ENCODE measurements at regions not wholly inside any gene's neighbourhood (a gene's known extent, or its start where the extent isn't known, plus 50 kb on each side); places are given as distances from the start of the nearest gene placed in this dataset.

DNA sequence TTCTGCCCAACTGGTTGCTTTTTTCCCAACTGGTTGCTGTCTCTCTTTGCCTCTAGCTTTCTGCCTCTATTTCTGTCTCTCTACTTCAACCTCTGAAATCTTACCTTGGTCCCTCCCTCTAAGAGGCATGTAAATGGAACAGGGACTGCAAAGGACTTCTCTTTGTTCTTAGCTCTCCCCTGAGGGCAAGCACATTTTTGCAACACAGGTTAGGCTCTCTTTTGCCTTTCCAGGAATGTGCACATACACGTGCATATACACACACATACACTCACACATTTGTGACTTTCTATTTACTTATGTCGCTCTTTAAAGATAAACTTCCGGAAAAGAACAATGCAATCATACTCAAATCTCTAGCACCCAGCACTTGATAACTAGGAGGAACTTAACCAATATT, 262.6 kb upstream of the DDX18 start:
- Histone ChIP-seq H3K27me3 (replicated peaks) (no peaks in the 10 kb centered on the region), H3K36me3 (replicated peaks) (no peaks in the 10 kb centered on the region), H3K4me3 (ENCODE audit: low read depth, low read length) (no peak overlapping the region), H3K27ac (no peak overlapping the region)
- no peak for DNase-seq
- TF ChIP-seq, protein P1, sequence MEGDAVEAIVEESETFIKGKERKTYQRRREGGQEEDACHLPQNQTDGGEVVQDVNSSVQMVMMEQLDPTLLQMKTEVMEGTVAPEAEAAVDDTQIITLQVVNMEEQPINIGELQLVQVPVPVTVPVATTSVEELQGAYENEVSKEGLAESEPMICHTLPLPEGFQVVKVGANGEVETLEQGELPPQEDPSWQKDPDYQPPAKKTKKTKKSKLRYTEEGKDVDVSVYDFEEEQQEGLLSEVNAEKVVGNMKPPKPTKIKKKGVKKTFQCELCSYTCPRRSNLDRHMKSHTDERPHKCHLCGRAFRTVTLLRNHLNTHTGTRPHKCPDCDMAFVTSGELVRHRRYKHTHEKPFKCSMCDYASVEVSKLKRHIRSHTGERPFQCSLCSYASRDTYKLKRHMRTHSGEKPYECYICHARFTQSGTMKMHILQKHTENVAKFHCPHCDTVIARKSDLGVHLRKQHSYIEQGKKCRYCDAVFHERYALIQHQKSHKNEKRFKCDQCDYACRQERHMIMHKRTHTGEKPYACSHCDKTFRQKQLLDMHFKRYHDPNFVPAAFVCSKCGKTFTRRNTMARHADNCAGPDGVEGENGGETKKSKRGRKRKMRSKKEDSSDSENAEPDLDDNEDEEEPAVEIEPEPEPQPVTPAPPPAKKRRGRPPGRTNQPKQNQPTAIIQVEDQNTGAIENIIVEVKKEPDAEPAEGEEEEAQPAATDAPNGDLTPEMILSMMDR (IDR thresholded peaks at IDR 0.05; ENCODE audit: low read depth, low read length, missing control alignments): no peak
- in situ Hi-C loops (cut with HindIII; ENCODE audit: low pct_ligation_motif_present, low sequenced_read_pairs): no loop called here

DNA sequence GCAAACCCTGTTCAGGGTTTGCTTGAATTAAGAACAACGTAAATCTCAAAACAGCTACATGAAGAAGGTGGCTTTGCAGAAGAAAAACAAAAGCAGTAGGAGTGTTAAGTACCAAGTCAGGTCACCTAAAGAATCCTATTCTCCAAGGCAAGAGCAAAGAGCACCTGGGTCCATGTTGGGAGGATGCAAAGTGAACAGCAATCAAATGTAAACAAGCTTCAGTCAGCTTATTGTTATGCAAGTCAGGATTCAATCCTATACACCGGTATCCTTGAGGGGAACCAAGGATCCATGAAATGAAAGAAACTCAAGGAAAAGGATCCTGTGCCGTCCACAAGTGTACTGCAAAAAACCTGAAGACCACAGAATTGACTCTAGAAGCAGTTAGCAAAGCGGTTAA, 261.0 kb upstream of the DDX18 start:
- TF ChIP-seq, protein P1 (IDR thresholded peaks at IDR 0.05; ENCODE audit: low read depth, low read length, missing control alignments): no peak
- Histone ChIP-seq H3K4me3 (ENCODE audit: low read depth, low read length) (no peak overlapping the region), H3K27ac (no peak overlapping the region), H3K36me3 (replicated peaks) (no peaks in the 10 kb centered on the region), H3K27me3 (replicated peaks) (no peaks in the 10 kb centered on the region)
- DNase-seq: no peak
- in situ Hi-C loops (cut with HindIII; ENCODE audit: low pct_ligation_motif_present, low sequenced_read_pairs): no loop called here

DNA sequence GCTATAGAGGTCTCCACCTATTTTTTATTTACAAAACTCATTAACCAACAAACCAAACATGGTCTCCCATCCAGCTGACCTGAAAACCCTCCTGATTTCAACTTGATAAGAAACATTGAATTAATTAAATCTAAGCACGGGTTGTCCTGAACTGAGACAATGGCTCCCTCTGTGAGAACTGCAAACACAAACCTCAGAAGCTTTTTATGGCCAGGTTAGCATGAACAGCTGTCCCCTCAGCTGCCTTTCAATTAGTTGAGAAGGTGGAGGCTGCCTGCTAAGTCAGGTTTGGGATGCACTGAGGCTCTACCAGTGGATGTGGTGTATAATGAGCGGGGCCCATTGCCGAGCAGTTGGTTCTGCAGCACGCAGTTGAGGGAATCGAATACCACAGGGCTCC, 258.5 kb upstream of the DDX18 start:
- Histone ChIP-seq H3K36me3 (replicated peaks) (no peaks in the 10 kb centered on the region), H3K27me3 (replicated peaks) (no peaks in the 10 kb centered on the region), H3K4me3 (ENCODE audit: low read depth, low read length) (no peak overlapping the region), H3K27ac (no peak overlapping the region)
- no peak for DNase-seq
- in situ Hi-C loops (cut with HindIII; ENCODE audit: low pct_ligation_motif_present, low sequenced_read_pairs): no loop called here
- TF ChIP-seq, protein P1 (IDR thresholded peaks at IDR 0.05; ENCODE audit: low read depth, low read length, missing control alignments): no peak

DNA sequence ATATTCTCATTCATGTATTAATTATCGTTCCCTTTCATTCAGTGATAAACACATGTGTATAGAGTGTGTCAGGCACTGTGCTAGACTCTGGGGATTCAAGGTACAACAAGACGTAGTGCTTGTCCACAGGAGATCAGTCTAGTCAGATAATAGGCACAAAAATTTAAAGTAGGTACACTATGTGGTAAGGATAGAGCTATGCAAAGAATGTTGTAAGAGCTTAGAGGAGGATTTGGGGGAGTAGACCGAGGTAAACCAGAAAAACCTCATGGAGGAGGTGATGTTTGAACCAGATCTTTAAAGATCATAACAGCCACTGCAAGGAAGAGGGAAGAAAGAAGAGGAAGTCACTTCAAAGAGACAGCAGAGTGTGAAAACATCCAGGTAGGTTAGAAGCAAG, 256.9 kb upstream of the DDX18 start:
- TF ChIP-seq, protein P1 (IDR thresholded peaks at IDR 0.05; ENCODE audit: low read depth, low read length, missing control alignments): no peak
- no peak overlapping the region for H3K4me3 ChIP-seq (ENCODE audit: low read depth, low read length)
- no peak for DNase-seq
- in situ Hi-C loops (cut with HindIII; ENCODE audit: low pct_ligation_motif_present, low sequenced_read_pairs): no loop called here
- no peaks in the 10 kb centered on the region for H3K27me3 ChIP-seq (replicated peaks)
- H3K36me3 ChIP-seq (replicated peaks): no peaks in the 10 kb centered on the region
- no peak overlapping the region for H3K27ac ChIP-seq

DNA sequence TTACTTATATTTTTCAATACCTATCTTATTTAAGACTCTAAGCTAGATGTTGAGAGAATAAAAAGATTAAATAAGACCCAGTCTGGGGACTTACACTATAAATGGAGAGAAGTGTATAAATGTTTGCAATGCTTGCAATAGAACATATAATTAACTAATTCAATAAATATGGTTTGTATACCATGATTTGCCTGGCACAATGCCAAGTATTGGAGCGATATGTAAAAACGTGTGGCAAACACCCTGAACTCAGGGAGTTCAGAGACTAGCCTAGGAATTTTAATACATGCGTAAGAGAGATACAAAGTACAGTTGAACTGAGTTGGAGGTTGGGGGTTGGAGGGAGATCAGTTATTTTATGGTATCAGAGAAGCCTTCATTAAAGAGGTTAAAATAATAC, 251.8 kb upstream of the DDX18 start:
- in situ Hi-C loops (cut with HindIII; ENCODE audit: low pct_ligation_motif_present, low sequenced_read_pairs): no loop called here
- Histone ChIP-seq H3K27ac (no peak overlapping the region), H3K36me3 (replicated peaks) (no peaks in the 10 kb centered on the region), H3K27me3 (replicated peaks) (no peaks in the 10 kb centered on the region), H3K4me3 (ENCODE audit: low read depth, low read length) (no peak overlapping the region)
- TF ChIP-seq, protein P1 (IDR thresholded peaks at IDR 0.05; ENCODE audit: low read depth, low read length, missing control alignments): no peak
- no peak for DNase-seq

DNA sequence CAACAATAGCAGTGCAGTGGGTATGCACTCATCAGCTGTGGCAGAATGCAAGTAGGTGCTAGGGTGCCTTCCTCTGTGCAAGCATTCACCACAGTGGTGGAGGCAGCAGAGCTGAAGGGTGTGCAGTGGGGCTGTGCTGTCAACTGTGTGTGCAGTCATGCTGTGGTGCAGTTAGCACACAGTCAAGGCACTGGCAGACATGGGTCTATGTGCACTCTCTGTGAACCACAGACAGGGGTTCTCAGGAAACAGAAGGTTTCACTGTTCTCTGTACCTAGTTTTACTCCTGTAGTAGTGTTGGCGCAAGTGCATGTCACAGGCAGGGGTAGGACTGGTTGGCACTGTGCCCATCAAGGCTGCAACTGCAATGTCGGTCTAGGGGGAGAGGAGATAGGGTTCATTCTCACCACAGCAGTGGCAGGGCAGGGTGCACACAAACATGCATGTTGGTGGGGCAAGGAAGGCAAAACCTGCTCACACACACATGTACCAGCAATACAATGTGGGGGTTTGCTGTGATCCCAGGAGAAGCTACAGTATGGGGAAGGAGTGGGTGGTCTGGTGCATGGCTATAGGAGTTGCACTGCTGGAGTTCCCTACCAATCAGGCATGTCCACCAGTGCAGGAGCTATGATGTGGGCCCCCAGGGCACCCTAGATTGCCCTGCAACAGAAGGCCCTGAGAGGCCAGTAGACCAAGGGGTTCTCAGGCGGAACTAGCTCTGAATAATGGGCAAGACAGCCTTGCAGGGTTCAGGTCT, 242.7 kb upstream of the DDX18 start:
- H3K27ac ChIP-seq: no peak overlapping the region
- H3K27me3 ChIP-seq (replicated peaks): no peaks in the 10 kb centered on the region
- no peaks in the 10 kb centered on the region for H3K36me3 ChIP-seq (replicated peaks)
- TF ChIP-seq, protein P1 (IDR thresholded peaks at IDR 0.05; ENCODE audit: low read depth, low read length, missing control alignments): no peak
- no peak for DNase-seq
- no peak overlapping the region for H3K4me3 ChIP-seq (ENCODE audit: low read depth, low read length)
- in situ Hi-C loops (cut with HindIII; ENCODE audit: low pct_ligation_motif_present, low sequenced_read_pairs): no loop called here

Measured in brain microvascular endothelial cell (primary cell).